Osteocyte (in vitro differentiated cells): ENCODE measurements at regions not wholly inside any gene's neighbourhood (a gene's known extent, or its start where the extent isn't known, plus 50 kb on each side); places are given as distances from the start of the nearest gene placed in this dataset.

Experiments used
- DNase-seq: peaks from one replicate; pipeline ENCODE4 v3.0.0; 2021; ENCODE audit warnings: mixed read lengths; ENCODE audit not compliant: unreplicated experiment; ENCODE audit errors: extremely low spot score
- H3K27ac Mint-ChIP-seq: one replicate; pipeline ENCODE4 v1.8.0; 2021; ENCODE audit warnings: mild to moderate bottlenecking, mixed read lengths; ENCODE audit not compliant: unreplicated experiment
- H3K27me3 Mint-ChIP-seq: one replicate; pipeline ENCODE4 v1.8.0; 2021; ENCODE audit warnings: mixed read lengths; ENCODE audit not compliant: unreplicated experiment
- H3K36me3 Mint-ChIP-seq: one replicate; pipeline ENCODE4 v1.8.0; 2021; ENCODE audit warnings: mixed read lengths; ENCODE audit not compliant: unreplicated experiment
- H3K4me1 Mint-ChIP-seq: one replicate; pipeline ENCODE4 v1.8.0; 2021; ENCODE audit warnings: mixed read lengths; ENCODE audit not compliant: unreplicated experiment
- H3K4me3 Mint-ChIP-seq: one replicate; pipeline ENCODE4 v1.8.0; 2021; ENCODE audit warnings: mild to moderate bottlenecking, moderate library complexity, mixed read lengths; ENCODE audit not compliant: unreplicated experiment
- H3K9me3 Mint-ChIP-seq: one replicate; pipeline ENCODE4 v1.8.0; 2021; ENCODE audit warnings: mixed read lengths; ENCODE audit not compliant: unreplicated experiment
- CTCF ChIP-seq: fragments of 200-600 bp; sonication (generic); IDR thresholded peaks from 2 replicates; pipeline ENCODE4 v1.5.0; 2021; ENCODE audit warnings: antibody characterized with exemption, mild to moderate bottlenecking, moderate library complexity

DNA sequence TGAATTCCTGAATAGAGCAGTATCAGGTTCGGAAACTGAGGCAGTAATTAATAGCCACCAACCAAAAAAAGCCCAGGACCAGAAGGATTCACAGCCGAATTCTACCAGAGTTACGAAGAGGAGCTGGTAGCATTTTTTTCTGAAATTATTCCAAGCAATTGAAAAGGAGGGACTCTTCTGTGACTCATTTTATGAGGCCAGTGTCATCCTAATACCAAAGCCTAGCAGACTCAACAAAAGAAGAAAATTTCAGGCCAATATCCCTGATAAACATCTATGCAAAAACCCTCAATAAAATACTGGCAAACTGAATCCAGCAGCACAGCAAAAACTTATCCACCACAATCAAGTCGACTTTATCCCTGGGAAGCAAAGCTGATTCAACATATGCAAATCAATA lies 202.3 kb upstream of the SLC16A7 start:
- Mint-ChIP-seq H3K36me3 (no peaks in the 10 kb centered on the region), H3K27ac (no peak overlapping the region), H3K9me3 (no peaks in the 10 kb centered on the region), H3K4me1 (peaks cover 4% of the 10 kb centered on the region), H3K4me3 (no peak overlapping the region), H3K27me3 (peaks cover 15% of the 10 kb centered on the region)
- no peak for TF ChIP-seq CTCF
- DNase-seq, result no peak

DNA sequence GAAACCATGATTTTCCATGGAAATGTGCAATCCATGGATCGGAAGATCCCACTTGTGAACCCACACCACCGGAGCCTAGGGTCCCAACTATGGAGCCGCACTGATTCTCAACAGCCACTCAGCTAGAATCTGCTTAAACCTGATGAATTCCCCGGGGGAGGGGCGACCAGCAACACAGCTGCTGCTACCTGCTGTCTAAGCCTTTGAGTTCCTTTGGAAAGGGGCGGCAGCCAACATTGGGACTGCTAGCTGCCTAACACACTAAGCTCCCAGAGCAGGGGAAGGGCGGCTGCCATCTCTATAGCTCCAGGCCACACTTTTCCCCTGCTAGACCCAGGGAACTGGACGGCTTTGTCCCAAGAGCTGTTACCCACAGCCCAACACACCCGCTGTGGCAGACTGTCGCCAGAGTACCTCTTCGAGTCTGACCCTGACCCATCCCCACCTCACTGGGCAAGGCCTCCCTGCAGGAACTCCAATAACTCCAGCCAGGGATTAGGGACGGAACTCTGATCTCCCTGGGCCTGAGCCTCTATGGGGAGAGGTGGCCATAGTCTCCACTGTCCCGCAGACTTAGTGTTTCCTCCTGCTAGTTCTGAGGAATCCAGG lies 205.8 kb upstream of the SLC16A7 start:
- Mint-ChIP-seq H3K4me3 (no peak overlapping the region), H3K27me3 (peaks cover 15% of the 10 kb centered on the region), H3K4me1 (peaks cover 2% of the 10 kb centered on the region), H3K27ac (no peak overlapping the region), H3K36me3 (no peaks in the 10 kb centered on the region), H3K9me3 (no peaks in the 10 kb centered on the region)
- TF ChIP-seq CTCF, result no peak
- no peak for DNase-seq

DNA sequence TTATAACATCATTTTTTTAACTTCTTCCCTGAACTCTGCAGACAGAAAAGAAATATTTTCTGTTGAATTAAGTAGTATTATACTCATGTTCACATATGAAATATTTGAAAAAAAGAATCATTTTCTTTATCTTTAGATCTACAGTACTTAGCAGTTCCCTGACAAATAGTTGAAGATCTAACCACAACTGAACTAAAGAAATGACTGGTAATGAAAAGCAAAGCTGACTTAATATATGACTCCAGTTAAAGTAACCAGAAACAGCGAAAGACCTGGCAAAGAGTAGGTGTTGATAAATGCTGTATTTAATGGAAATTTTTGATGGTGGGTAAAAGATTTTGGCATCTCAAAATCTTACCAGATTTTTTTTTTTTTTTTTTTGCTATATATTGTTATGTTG lies 207.1 kb upstream of the SLC16A7 start:
- no peak for TF ChIP-seq CTCF
- Mint-ChIP-seq H3K27ac (no peak overlapping the region), H3K27me3 (peaks cover 12% of the 10 kb centered on the region), H3K4me3 (no peak overlapping the region), H3K9me3 (no peaks in the 10 kb centered on the region), H3K4me1 (peaks cover 4% of the 10 kb centered on the region), H3K36me3 (no peaks in the 10 kb centered on the region)
- DNase-seq, result no peak

GRCh38 chr12:59388176-59388575 lies 207.7 kb upstream of the SLC16A7 start:
- Mint-ChIP-seq H3K4me3 (no peak overlapping the region), H3K9me3 (no peaks in the 10 kb centered on the region), H3K27ac (no peak overlapping the region), H3K4me1 (peaks cover 9% of the 10 kb centered on the region), H3K27me3 (peaks cover 8% of the 10 kb centered on the region), H3K36me3 (no peaks in the 10 kb centered on the region)
- TF ChIP-seq CTCF, result no peak
- no peak for DNase-seq

GRCh38 chr12:59386236-59386635 lies 209.6 kb upstream of the SLC16A7 start:
- Mint-ChIP-seq H3K9me3 (no peaks in the 10 kb centered on the region), H3K27ac (no peak overlapping the region), H3K27me3 (no peaks in the 10 kb centered on the region), H3K36me3 (no peaks in the 10 kb centered on the region), H3K4me3 (no peak overlapping the region), H3K4me1 (peaks cover 15% of the 10 kb centered on the region)
- no peak for TF ChIP-seq CTCF
- DNase-seq, result no peak
